ENCODE measurements at regions not wholly inside any gene's neighbourhood (a gene's known extent, or its start where the extent isn't known, plus 50 kb on each side); places are given as distances from the start of the nearest gene placed in this dataset.
"Not testable (repeated sequence)": the region's sequence is repeated elsewhere in the genome, so short reads cannot be mapped to it uniquely, and the experiment has no call there.

GRCh38 chr1:60696512-60696911, 385.8 kb upstream of the NFIA start:
- no peaks in the 10 kb centered on the region for H3K9me3 ChIP-seq
- no peaks in the 10 kb centered on the region for H3K36me3 ChIP-seq (ENCODE audit: insufficient read depth in 1 of 2, low read depth in 1 of 2)
- TF ChIP-seq CTCF (IDR thresholded peaks at IDR 0.05) = no peak
- ATAC-seq (no peak), DNase-seq (no peak)
- H3K27ac ChIP-seq = no peak overlapping the region
- no peaks in the 10 kb centered on the region for H3K27me3 ChIP-seq (ENCODE audit: insufficient read depth in 3 of 3, low read length in 2 of 3)
- intact Hi-C loops (cut with DNase I) = no loop called here
- H3K4me1 ChIP-seq = no peaks in the 10 kb centered on the region
- 63 to 76% (median 68%) methylated on average over 1 of the region's 1 CpG for WGBS, 3 donors
- no peak overlapping the region for H3K4me3 ChIP-seq

- ATAC-seq = no peak
Measured at GRCh38 chr1:60695716-60696171, 386.6 kb upstream of the NFIA start.

GRCh38 chr1:60694980-60695379, 387.4 kb upstream of the NFIA start:
- DNase-seq = no peak
- intact Hi-C loops (cut with DNase I) = no loop called here
- WGBS, 3 donors = 88 to 92% (median 88%) methylated on average over 4 of the region's 4 CpGs
- no peak for TF ChIP-seq CTCF (IDR thresholded peaks at IDR 0.05)
- no peak overlapping the region for H3K27ac ChIP-seq
- no peak overlapping the region for H3K4me3 ChIP-seq
- no peaks in the 10 kb centered on the region for H3K4me1 ChIP-seq
- H3K9me3 ChIP-seq = no peaks in the 10 kb centered on the region
- H3K27me3 ChIP-seq (ENCODE audit: insufficient read depth in 3 of 3, low read length in 2 of 3) = no peaks in the 10 kb centered on the region
- ATAC-seq = no peak
- H3K36me3 ChIP-seq (ENCODE audit: insufficient read depth in 1 of 2, low read depth in 1 of 2) = no peaks in the 10 kb centered on the region

More at GRCh38 chr1:60695716-60696171, 386.6 kb upstream of the NFIA start:
- DNase-seq = no peak
- 85 to 92% (median 90%) methylated on average over 6 of the region's 6 CpGs for WGBS, 3 donors
- H3K36me3 ChIP-seq (ENCODE audit: insufficient read depth in 1 of 2, low read depth in 1 of 2) = no peaks in the 10 kb centered on the region
- no peak for TF ChIP-seq CTCF (IDR thresholded peaks at IDR 0.05)
- H3K9me3 ChIP-seq = no peaks in the 10 kb centered on the region
- no peak overlapping the region for H3K4me3 ChIP-seq
- intact Hi-C loops (cut with DNase I) = no loop called here
- no peaks in the 10 kb centered on the region for H3K4me1 ChIP-seq
- no peak overlapping the region for H3K27ac ChIP-seq
- H3K27me3 ChIP-seq (ENCODE audit: insufficient read depth in 3 of 3, low read length in 2 of 3) = no peaks in the 10 kb centered on the region

GRCh38 chr1:60692031-60692430, 390.3 kb upstream of the NFIA start:
- no peak for DNase-seq
- Histone ChIP-seq H3K4me3 (no peak overlapping the region), H3K4me1 (no peaks in the 10 kb centered on the region), H3K27me3 (ENCODE audit: insufficient read depth in 3 of 3, low read length in 2 of 3) (no peaks in the 10 kb centered on the region), H3K36me3 (ENCODE audit: insufficient read depth in 1 of 2, low read depth in 1 of 2) (no peaks in the 10 kb centered on the region), H3K9me3 (peaks cover 11% of the 10 kb centered on the region), H3K27ac (no peak overlapping the region)
- no peak for ATAC-seq
- intact Hi-C loops (cut with DNase I) = no loop called here
- no peak for TF ChIP-seq CTCF (IDR thresholded peaks at IDR 0.05)

- intact Hi-C loops (cut with DNase I); H3K36me3 ChIP-seq (ENCODE audit: insufficient read depth in 1 of 2, low read depth in 1 of 2); H3K4me1 ChIP-seq; H3K27me3 ChIP-seq (ENCODE audit: insufficient read depth in 3 of 3, low read length in 2 of 3); DNase-seq; H3K4me3 ChIP-seq; ATAC-seq; H3K27ac ChIP-seq: not testable (repeated sequence)
- 70 to 89% (median 89%) methylated on average over 2 of the region's 2 CpGs for WGBS, 3 donors
- H3K9me3 ChIP-seq = peaks cover 11% of the 10 kb centered on the region
Measured at GRCh38 chr1:60688221-60688620, 394.1 kb upstream of the NFIA start.

All from psoas muscle (tissue), 7 donors.